HS-5 (cell line): ENCODE measurements at regions not wholly inside any gene's neighbourhood (a gene's known extent, or its start where the extent isn't known, plus 50 kb on each side); places are given as distances from the start of the nearest gene placed in this dataset.
A peak's percentile ranks its signal among the peaks of the same experiment; 100 is the strongest.
"Not testable (repeated sequence)": the region's sequence is repeated elsewhere in the genome, so short reads cannot be mapped to it uniquely, and the experiment has no call there.

Experiments
- DNase-seq: peaks from one replicate; pipeline ENCODE4 v3.0.0-alpha.2; 2012; ENCODE audit warnings: low read depth

DNA sequence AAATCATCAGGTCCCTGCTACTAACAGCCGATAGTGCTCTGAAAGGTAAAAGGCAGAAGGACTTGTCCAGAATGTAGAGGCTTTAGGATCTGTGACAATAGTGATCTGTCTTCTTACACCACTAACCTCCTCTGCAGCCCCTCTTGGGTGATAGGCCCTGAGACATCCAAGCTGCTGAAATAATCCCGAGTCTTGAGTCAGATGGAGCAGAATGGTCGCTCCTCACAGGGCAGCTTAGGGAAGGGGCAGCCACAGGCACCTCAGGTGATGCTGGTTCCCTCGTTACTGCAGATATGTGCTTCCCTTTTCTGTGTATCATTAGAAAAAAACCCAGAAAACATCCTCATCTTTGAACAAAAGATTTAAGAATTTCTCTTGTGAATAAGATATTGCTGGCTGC, 157.1 kb upstream of the DLX2 start:
- no peak for DNase-seq

DNA sequence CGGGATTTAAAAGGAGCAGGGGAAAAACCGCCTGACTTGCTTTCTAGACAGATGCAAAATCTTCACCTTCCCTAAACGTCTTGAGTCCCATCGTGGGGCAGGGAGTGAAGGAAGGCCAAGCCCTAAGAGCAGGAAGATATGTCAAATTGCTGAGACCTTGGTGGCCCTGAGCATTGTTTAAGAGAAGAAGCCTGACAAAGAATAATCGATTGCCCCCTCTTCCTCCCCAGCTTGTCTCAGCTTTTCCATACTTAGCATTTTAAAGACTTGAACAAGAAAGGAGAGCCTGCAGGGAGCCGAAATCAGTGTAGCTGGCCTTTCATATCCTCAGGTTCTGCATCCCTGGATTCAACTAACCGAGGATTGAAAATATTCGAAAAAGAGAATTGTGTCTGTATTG, 157.6 kb upstream of the DLX2 start:
- DNase-seq = no peak

DNA sequence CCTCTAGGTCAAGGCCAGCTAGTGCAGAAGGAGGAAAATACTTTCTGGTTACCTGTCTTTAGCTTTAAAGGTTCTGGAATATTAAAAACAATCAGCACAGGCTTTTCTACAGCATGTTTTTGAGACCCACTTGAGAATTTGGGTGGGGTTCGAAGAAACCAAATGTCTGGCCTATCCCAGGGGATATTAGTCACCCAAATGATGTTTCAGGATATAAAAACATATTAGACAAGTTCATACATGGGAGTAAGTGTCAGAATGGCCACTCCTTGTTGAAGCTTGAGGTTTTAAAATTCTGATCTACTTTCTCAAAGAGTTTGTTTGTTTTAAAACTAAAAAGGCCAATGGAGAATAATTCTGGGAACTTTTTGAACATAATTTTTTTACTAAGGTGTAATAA, 158.6 kb upstream of the DLX2 start:
- peak; percentile 38 for DNase-seq

DNA sequence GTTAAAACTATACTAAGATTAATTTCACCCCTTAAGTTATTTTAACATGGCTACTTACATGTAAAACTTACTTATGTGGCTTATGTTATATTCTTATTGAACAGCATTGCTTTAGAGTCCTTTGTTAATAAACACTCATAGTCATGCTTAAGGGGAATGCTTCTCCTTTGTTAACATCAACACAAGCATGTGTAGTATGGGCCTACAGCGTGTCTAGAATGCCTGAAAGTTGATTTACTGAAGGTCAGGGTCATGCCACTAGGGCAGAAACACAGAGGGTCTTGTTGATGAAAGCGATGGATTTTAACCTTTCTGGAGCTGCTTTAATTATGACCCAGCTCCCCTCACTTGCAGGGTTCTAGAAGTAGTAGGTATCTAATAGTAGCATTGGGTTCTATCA, 159.8 kb upstream of the DLX2 start:
- DNase-seq = no peak

DNA sequence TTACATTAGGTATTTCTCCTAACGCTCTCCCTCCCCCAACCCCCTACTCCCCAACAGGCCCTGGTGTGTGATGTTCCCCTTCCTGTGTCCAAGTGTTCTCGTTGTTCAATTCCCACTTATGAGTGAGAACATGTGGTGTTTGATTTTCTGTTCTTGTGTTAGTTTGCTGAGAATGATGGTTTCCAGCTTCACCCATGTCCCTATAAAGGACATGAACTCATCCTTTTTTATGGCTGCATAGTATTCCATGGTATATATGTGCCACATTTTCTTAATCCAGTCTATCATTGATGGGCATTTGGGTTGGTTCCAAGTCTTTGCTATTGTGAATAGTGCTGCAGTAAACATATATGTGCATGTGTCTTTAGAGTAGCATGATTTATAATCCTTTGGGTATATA, 162.1 kb upstream of the DLX2 start:
- not testable (repeated sequence) for DNase-seq

DNA sequence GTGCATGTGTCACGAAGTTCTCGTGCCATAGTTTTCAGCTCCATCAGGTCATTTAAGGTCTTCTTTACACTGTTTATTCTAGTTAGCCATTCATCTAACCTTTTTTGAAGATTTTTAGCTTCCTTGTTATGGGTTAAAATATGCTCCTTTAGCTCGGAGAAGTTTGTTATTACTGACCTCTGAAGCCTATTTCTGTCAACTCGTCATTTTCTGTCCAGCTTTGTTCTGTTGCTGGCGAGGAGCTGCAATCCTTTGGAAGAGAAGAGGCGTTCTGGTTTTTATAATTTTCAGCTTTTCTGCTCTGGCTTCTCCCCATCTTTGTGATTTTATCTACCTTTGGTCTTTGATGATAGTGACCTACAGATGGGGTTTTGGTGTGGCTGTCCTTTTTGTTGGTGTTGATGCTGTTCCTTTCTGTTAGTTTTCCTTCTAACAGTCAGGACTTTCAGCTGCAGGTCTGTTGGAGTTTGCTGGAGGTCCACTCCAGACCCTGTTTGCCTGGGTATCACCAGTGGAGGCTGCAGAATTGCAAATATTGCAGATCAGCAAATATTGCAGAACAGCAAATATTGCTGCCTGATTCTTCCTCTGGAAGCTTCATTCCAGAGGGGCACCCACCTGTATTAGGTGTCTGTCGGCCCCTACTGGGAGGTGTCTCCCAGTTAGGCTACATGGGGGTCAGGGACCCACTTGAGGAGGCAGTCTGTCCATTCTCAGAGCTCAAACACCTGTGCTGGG, 157.7 kb upstream of the ITGA6 start:
- DNase-seq = not testable (repeated sequence)

DNA sequence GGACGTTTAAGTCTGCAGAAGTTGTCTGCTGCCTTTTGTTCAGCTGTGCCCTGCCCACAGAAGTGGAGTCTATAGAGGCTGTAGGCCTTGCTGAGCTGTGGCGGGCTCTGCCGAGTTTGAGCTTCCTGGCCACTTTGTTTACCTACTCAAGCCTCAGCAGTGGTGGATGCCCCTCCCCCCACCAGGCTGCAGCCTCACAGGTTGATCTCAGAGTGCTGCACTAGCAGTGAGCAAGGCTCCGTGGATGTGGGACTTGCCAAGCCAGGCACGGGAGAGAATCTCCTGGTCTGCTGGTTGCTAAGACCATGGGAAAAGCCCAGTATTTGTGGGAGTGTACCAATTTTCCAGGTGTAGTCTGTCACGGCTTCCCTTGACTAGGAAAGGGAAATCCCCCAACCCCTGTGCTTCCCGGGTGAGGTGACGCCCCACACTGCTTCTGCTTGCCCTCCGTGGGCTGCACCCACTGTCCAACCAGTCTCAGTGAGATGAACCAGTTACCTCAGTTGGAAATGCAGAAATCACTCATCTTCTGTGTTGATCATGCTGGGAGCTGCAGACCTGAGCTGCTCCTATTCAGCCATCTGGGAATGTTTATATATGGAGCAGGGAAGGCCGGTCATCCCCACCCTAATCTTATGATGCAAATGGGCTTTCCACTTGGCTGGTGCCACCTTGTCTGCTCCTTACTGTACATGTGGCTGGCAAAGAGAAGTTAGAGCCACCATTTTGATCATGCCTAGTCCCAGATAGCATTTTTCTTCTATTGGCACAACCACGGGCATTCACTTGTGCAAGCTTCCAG, 156.9 kb upstream of the ITGA6 start:
- DNase-seq = no peak

DNA sequence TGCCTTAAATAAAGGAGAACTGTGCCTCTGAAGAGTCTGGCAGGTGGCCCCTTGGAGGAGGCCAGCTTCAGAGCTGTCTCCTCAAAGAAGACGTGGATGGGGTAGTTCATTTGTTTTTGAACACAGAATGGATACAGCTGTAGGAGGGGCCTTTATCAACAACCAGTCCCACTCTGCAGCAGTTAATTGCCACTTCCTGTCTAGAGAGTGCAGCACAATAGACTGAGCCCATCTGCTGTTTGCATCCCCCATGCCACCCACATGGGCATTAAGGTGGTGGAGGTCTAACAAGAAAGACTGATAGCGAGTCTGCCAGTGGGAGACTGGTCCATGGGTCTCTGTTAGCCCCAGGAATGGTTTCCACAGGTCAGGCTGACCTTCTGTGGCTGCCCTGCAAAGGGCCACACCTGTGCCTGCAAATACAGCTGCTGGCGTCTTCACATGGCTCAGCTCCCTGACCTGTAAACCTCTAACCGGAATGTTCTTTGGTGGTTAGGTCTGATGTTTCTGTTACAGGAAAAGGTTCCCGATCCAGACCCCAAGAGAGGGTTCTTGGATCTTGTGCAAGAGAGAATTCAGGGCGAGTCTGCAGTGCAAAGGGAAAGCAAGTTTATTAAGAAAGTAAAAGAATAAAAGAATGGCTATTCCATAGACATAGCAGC, 153.3 kb upstream of the ITGA6 start:
- no peak for DNase-seq

DNA sequence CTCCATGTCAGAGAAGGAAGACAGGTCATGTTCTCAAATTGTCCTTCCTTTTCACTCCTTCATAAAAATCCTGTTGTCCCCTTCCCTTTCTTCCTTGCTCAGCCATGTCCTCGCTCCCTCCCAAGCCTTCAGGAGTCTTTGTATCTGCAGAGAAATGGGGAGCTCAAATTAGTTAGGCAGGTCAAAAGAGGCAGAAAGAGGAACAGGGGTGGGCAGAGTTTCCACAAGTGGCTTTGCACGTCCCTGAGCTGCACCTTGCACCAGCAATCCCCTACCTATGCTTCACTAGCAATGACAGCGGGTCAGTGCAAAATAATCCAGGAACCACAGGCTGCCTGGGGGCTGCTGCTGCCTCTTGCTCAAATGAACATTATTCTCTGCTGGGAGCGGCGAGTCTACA, 152.1 kb upstream of the ITGA6 start:
- no peak for DNase-seq

DNA sequence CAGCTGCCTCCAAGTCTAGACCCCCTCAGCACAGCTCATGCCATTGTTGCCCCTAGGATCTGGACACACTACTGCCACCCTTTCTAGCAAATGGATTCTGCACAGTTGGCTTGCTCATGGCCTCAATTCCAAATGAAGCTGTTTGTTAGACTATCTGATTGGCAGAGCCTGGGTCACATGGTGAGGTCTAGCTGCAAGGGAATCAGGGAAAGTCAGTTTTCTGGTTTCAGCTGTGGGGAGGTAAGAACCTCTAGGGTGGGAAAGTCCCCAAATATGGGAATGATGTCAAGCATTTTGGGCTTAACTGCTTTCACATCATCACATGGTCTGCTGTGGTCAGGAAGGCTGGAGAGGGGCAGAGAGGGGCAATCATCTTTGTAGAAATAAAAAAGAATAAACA, 150.4 kb upstream of the ITGA6 start:
- DNase-seq = no peak

DNA sequence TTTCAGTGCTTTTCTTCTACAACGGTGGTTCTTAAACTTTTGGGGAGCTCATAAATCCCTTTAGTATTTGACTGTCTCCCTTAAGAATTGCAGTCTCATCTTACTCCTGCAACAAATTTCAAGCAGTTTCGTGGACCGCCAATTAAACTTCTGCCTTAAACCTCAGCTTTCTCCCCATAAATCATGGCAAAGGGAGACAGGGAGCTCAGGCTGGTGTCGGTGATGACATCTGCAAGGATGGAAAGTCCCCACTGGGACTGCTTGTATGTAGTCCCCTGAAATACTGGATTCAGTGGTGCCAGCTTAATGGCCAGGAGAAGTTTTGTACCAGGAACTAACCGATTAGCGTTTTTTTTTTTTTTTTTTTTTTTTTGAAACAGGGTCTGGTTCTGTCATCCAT, 148.7 kb upstream of the ITGA6 start:
- DNase-seq = no peak

DNA sequence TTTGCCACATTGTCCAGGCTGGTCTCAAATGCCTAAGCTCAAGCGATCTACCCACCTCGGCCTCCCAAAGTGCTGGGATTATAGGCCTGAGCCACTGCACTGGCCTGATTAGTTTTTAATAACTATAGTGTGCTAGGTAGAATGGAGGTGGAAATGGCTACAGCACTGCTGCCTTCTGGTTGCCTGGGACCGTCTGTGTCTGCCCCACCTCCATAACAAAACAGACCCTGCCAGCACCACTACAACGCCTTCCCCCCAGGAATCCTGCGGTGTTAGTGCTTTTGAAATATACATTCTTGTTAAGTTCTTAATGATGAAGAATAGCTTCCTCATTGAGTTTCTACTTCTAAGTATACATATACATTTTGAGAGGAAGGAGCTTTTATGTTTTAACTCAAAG, 148.2 kb upstream of the ITGA6 start:
- no peak for DNase-seq

DNA sequence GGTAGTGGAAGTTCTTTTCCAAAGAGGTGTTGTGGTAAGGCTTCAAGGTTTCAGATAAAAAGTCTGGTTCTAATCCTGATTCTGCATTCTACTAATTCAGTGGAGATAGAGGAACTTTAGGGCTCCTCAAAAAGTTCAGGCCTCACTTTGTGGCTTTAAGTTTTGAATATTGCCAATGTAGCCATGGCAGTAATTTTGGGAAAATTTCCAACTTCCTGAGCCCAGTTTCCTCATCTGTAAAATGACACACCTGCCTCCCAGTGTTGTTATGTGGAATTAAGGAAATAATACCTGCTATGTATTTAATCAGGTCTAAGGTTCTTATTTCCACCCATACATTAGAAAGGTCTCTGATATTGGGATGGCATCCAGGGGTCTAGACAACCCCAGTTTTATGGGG, 147.6 kb upstream of the ITGA6 start:
- no peak for DNase-seq

DNA sequence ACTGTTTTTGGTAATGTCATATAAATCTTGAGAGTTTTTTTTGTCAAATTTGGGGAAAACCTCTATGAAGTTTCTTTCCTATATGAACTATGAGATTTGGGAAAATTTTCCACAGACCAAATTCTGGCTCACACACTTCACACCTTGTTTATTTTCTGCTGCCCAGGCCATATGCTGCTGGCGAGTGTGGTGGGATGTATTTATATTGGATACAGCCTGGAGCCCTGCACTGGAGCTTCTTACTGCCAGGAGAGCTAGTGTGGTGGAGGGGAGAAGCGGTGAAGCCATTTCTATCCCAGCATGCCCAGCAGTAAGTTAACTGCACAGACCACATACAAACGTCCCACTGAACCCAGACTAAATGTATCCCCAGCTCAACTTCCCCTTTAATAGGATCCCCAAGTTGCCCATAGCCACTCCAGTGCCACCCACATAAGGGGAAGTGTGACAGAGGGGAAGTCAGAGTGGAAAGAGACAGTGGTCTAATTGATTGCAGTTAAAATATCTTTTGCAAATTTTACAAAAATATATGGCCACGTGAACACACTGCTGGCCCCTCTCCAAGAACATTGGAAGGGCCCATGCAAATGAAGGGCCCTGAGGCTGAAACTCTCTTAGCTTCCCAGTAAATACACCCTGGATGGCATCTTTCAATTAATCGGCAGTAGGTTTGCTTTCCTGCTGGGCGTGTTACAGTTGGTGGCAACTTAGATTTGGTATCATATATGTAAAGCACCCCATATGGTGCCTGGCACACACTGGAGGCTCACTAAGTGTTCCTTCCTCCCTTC, 146.6 kb upstream of the ITGA6 start:
- no peak for DNase-seq

DNA sequence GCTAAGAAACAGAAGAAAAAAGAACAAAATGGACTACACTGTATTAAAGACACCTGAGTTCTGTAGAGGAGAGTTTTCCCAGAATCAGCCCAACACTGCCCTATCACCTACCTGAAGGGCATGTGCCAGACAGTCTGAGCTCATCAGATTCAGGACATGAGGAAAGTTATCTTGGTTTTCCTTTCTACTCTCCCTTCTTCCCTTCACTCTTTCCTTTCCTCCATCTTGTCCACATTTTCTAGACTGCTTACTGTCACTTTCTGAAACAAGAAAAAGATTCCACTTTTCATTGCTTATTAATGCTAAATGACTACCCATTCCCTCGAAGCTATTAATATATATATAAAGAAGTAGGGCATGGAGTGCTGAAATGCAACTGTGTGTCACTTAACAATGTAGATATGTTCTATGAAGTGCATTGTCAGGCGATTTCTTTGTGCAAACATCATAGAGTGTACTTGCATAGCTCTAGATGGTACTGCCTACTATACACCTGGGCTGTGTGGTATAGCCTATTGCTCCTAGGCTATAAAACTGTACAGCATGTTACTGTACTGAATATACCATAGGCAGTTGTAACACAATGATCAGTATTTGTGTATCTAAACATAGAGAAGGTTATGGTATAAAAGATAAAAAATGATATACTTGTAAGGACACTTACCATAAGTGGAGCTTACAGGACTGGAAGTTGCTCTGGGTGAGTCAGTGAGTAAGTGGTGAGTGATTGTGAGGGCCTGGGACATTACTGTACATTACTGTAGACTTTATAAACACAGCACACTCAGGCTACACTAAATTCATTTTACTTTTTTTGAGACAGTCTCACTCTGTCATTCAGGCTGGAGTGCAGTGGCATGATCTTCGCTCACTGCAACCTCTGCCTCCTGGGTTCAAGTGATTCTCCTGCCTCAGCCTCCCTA, 145.5 kb upstream of the ITGA6 start:
- DNase-seq = peak; percentile 60

DNA sequence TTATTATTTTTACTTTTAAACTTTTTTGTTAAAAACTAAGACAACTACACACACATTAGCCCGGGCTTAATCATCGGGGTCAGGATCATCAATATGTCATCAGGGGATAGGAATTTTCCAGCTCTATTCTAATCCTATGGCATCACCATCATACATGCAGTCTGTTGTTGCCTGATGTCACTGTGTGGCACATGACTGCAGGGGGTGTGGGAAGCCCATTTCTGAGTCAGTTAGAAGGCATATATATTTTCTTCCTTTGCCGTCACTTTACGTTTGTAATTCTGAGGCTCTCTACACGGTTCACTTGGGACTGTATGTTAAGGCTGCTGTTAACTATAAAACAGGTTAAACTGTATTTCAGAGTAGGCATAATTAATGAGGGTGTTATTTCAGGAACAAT, 144.4 kb upstream of the ITGA6 start:
- peak; percentile 92 for DNase-seq

DNA sequence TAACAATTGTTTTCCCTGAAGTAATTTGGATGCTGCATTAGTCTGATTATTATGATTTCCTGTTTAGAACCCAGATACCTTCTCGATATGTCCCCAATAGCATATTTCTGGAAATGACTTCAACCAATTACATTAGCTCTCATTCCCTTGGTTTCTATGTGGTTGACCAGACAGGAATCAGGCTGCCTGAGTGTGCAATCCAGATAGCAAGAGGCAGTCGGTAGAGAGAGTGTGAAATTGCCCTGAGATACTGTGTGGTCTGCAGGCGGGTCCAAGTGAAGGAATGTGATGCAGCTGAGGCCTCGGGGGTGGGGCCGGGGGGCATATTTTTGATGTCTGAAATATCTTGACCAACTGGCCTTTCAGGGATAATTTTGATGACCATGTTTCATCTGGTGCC, 143.9 kb upstream of the ITGA6 start:
- no peak for DNase-seq

DNA sequence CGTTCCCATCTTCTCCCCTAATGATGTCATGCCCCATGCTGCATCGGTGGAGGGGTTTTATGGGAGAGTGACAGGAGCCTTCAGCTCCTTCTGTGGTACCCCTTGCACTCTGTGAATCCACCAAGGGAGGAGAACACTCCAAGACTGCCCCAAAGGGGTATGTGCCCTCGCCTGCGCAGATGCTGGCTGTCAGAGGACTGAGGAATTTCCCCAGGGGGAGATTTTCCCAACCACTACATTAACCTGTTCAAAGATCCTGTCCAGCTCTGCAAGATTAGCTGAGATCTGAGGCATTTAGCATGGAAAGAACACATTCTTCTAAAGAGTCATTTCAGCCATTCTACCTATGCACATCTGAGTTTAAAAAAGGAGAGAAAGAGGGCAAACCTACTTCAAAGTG, 143.2 kb upstream of the ITGA6 start:
- DNase-seq = no peak

DNA sequence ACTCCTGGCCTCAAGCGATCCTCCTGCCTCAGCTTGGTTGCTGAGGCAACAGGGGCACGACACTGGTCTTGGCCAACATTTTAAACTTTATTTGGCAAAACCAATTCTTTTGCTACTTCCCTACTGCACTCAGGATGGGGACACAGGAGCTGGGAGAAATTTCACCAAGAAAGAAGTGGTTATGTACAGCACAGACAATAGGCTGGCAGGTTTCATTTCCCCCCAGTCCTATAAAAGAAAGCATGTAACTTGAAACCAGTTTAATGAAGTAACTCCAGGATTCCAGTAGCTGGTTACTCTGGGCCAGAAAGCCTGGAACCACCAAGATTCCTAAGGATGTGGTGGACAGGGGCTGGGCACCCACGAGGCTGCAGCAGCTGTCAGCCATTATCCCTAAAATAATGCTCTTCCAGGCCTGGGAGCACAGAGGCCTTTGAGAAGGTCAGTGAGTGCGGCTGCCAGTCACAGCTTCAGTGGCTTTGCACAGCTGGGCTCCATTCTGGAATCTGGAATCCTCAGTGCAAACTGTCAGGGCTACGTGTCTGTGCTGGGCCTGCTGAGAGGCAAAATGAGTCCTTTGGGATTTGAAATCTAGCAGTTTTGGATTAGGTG, 142.3 kb upstream of the ITGA6 start:
- peak; percentile 48 for DNase-seq

DNA sequence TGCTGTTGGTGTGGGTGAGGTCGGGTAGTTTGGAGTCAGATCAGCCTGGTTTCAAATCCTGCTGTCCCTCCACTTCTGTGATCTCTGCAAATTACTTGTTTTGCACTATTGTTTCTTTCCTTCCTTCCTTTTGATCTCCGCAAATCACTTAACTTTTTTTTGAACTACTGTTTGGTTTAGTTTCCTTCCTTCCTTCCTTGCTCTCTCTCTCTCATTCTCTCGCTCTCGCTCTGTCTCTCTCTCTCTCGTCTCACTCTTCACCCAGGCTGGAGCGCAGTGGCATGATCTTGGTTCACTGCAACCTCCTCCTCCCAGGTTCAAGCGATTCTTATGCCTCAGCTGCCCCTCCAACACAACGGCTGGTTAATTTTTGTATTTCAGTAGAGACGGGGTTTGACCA, 141.6 kb upstream of the ITGA6 start:
- DNase-seq = no peak

DNA sequence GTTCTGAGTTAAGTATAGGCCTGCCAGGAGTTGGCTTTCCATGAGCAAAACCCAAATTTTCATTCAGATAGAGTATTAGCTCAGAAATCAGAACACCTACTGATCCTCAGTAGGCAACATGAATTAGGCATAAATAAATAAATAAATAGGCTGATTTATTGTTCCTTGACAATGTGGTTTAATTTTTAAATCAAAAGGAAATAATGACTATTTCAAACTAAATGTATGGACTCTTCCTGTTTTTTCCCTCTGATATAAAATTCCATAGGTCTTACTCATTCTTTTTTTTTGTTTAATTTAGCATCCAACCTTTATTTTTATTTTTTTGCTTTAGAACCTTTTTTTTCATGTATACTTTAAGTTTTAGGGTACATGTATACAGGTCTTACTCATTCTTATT, 140.2 kb upstream of the ITGA6 start:
- no peak for DNase-seq
